ENCODE measurements at regions not wholly inside any gene's neighbourhood (a gene's known extent, or its start where the extent isn't known, plus 50 kb on each side); places are given as distances from the start of the nearest gene placed in this dataset.
"Not testable (repeated sequence)": the region's sequence is repeated elsewhere in the genome, so short reads cannot be mapped to it uniquely, and the experiment has no call there.

DNA sequence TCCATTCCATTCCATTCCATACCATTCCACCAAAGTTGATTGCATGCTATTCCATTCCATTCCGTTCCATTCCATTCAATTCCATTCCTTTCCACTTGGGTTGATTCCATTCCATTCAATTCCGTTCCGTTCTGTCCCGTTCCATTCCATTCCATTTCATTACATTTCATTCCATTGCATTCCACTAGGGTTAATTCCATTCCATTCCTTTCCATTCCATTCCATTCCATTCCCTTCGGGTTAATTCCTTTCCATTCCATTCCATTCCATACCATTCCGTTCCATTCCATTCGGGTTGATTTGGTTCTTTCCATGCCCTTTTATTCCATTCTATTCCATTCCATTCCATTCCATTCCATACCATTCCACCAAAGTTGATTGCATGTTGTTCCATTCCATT is 131.9 kb downstream of the CWH43 start:
- not testable (repeated sequence) for DNase-seq

GRCh38 chr4:49118379-49119212 is 132.5 kb downstream of the CWH43 start:
- DNase-seq = not testable (repeated sequence)

DNA sequence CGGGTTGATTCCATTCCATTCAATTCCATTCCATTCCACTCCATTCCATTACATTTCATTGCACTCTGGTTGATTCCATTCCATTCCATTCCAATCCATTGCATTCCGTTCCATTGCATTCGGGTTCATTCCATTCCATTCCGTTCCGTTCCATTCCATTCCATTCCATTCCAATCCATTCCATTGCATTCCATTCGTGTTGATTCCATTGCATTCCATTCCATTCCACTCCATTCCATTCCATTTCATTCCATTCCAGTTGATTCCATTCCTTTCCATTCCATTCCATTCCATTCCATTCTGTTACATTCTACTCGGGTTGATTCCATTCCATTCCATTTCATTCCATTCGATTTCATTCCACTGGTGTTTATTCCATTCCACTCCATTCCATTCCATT is 133.3 kb downstream of the CWH43 start:
- not testable (repeated sequence) for DNase-seq

DNA sequence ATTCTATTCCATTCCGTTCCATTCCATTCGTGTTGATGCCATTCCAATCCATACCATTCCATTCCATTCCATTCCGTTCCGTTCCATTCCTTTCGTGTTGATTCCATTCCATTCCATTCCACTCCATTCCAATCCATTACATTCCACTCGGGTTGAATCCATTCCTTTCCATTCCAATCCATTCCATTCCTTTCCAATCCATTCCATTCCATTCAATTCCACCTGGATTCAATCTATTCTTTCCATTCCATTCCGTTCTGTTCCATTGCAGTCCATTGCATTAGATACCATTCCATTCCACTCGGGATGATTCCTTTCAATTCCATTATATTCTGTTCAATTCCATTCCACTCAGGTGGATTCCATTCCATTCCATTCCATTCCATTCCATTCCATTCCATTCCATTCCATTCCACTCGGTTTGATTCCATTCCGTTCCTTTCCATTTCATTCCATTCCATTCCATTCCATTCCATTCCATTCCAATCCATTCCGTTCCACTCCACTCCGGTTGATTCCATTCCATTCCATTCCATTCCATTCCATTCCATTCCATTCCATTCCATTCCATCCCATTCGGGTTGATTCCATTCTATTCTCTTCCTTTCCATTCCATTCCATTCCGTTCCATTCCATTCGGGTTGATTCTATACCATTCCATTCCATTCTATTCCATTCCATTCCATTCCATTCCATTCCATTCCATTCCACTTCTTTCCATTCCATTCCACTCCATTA is 134.1 kb downstream of the CWH43 start:
- not testable (repeated sequence) for DNase-seq

- DNase-seq = peak; percentile 46
Measured at GRCh38 chr4:49120804-49121203, 134.7 kb downstream of the CWH43 start.

GRCh38 chr4:49126443-49126842 is 140.4 kb downstream of the CWH43 start:
- DNase-seq = not testable (repeated sequence)

DNA sequence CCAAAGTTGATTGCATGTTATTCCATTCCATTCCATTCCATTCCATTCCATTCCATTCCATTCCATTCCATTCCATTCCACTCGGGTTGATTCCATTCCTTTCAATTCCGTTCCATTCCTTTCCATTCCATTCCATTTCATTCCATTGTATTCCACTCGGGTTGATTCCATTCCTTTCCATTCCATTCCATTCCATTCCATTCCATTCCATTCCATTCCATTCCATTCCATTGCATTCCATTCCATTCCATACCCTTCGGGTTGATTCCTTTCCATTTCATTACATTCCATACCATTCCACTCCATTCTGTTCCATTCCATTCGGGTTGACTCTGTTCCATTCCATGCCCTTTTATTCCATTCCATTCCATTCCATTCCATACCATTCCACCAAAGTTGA is 140.8 kb downstream of the CWH43 start:
- DNase-seq = not testable (repeated sequence)

GRCh38 chr4:49129385-49129784 is 143.3 kb downstream of the CWH43 start:
- DNase-seq = not testable (repeated sequence)

- DNase-seq = not testable (repeated sequence)
Measured at GRCh38 chr4:49129870-49130269, 143.8 kb downstream of the CWH43 start.

- not testable (repeated sequence) for DNase-seq
Measured at GRCh38 chr4:49130724-49131123, 144.6 kb downstream of the CWH43 start.

GRCh38 chr4:49137043-49137442 is 151.0 kb downstream of the CWH43 start:
- not testable (repeated sequence) for DNase-seq

GRCh38 chr4:49137961-49138360 is 151.9 kb downstream of the CWH43 start:
- DNase-seq = not testable (repeated sequence)

DNA sequence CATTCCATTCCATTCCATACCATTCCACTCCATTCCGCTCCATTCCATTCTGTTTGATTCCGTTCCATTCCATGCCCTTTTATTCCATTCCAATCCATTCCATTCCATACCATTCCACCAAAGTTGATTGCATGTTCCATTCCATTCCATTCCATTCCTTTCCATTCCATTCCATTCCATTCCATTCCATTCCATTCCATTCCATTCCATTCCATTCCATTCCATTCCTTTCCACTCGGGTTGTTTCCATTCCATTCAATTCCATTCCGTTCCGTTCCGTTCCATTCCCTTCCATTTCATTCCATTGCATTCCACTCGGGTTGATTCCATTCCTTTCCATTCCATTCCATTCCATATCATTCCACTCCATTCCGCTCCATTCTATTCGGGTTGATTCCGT is 152.7 kb downstream of the CWH43 start:
- not testable (repeated sequence) for DNase-seq

- not testable (repeated sequence) for DNase-seq
Measured at GRCh38 chr4:49139513-49139912, 153.4 kb downstream of the CWH43 start.

DNA sequence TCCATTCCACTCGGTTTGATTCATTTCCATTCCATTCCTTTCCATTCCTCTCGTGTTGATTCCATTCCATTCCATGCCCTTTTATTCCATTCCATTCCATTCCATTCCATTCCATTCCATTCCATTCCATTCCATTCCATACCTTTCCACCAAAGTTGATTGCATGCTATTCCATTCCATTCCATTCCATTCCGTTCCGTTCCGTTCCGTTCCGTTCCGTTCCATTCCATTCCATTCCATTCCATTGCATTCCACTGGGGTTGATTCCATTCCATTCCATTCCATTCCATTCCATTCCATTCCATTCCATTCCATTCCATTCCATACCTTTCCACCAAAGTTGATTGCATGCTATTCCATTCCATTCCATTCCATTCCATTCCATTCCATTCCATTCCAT is 154.3 kb downstream of the CWH43 start:
- not testable (repeated sequence) for DNase-seq

DNA sequence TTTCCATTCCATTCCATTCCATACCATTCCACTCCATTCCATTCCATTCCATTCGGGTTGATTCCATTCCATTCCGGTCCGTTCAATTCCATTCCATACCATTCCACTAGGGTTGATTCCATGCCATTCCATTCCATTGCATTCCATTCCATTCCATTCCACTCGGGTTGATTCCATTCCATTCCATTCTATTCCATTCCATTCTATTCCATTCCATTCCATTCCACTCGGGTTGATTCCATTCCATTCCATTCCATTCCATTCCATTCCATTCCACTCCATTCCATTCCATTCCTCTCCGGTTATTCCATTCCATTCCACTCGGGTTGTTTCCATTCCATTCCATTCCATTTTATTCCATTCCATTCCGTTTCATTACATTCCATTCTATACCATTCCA is 155.9 kb downstream of the CWH43 start:
- not testable (repeated sequence) for DNase-seq

- DNase-seq = not testable (repeated sequence)
Measured at GRCh38 chr4:49147143-49147542, 161.1 kb downstream of the CWH43 start.

GRCh38 chr4:49147596-49147995 is 161.5 kb downstream of the CWH43 start:
- not testable (repeated sequence) for DNase-seq

DNA sequence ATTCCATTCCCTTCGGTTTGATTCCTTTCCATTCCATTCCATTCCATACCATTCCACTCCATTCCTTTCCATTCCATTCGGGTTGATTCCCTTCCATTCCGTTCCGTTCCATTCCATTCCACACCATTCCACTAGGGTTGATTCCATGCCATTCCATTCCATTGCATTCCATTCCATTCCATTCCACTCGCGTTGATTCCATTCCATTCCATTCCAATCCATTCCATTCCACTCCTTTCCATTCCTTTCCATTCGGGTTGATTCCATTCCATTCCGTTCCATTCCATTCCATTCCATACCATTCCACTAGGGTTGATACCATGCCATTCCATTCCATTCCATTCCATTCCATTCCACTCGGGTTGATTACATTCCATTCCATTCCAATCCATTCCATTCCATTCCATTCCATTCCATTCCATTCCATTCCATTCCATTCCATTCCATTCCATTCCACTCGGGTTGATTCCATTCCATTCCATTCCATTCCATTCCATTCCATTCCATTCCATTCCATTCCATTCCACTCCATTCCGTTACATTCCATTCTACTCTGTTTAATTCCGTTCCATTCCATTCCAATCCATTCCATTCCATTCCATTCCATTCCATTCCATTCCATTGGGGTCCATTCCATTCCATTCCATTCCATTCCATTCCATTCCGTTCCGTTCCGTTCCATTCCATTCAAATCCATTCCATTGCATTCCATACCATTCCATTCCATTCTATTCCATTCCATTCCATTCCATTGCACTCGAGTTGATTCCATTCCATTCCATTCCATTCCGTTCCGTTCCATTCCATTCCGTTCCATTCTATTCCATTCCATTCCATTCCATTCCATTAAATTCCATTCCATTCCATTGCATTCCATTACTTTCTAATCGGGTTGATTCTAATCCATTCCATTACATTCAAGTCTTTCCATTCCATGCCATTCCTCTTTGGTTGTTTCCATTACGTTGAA is 163.2 kb downstream of the CWH43 start:
- peak; percentile 86 for DNase-seq

DNA sequence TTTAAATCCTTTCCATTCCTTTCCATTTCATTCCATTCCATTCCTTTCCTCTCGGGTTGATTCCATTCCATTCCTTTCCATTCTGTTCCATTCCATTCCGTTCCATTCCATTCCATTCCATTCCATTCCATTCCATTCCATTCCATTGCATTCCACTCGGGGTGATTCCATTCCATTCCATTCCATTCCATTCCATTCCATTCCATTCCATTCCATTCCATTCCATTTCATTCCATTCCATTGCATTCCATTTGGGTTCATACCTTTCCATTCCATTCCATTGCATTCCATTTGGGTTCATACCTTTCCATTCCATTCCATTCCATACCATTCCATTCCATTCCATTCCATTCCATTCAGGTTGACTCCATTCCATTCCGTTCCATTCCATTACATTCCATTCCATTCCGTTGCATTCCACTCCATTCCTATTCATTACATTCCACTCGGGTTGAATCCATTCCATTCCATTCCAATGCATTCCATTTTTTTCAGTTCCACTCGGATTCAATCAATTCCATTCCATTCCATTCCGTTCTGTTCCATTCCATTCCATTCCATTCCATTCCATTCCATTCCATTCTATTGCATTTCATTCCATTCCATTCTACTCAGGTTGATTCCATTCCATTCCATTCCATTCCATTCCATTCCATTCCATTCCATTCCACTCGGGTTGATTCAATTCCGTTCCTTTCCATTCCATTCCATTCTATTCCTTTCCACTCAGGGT is 164.4 kb downstream of the CWH43 start:
- DNase-seq = not testable (repeated sequence)

DNA sequence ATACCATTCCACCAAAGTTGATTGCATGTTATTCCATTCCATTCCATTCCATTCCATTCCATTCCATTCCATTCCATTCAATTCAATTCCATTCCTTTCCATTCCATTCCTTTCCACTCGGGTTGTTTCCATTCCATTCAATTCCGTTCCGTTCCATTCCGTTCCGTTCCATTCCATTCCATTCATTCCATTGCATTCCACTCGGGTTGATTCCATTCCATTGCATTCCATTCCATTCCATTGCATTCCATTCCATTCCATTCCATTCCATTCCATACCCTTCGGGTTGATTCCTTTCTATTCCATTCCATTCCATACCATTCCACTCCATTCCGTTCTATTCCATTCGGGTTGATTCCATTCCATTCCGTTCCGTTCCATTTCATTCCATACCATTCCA is 166.9 kb downstream of the CWH43 start:
- not testable (repeated sequence) for DNase-seq

Measured in muscle of arm (tissue), 1 donor.